ENCODE measurements at regions not wholly inside any gene's neighbourhood (a gene's known extent, or its start where the extent isn't known, plus 50 kb on each side); places are given as distances from the start of the nearest gene placed in this dataset.

- no peak for DNase-seq
These were observed 80.8 kb upstream of the SEMA6A start for GRCh38 chr5:116655431-116655830.

GRCh38 chr5:116654925-116655324, 80.3 kb upstream of the SEMA6A start:
- DNase-seq, result no peak

- DNase-seq, result no peak
These were observed 78.3 kb upstream of the SEMA6A start for GRCh38 chr5:116652903-116653302.

- peak; percentile 76 for DNase-seq
These were observed 77.6 kb upstream of the SEMA6A start for GRCh38 chr5:116652196-116652729.

GRCh38 chr5:116651653-116652052, 77.0 kb upstream of the SEMA6A start:
- DNase-seq, result no peak

GRCh38 chr5:116650964-116651363, 76.3 kb upstream of the SEMA6A start:
- no peak for DNase-seq

- no peak for DNase-seq
These were observed 75.9 kb upstream of the SEMA6A start for GRCh38 chr5:116650544-116650943.

GRCh38 chr5:116646611-116647289, 72.1 kb upstream of the SEMA6A start:
- DNase-seq, result no peak

- no peak for DNase-seq
These were observed 71.0 kb upstream of the SEMA6A start for GRCh38 chr5:116645627-116646026.

GRCh38 chr5:116640236-116640635, 65.6 kb upstream of the SEMA6A start:
- DNase-seq, result no peak

GRCh38 chr5:116637149-116637740, 62.6 kb upstream of the SEMA6A start:
- DNase-seq, result no peak

GRCh38 chr5:116632890-116633289, 58.3 kb upstream of the SEMA6A start:
- no peak for DNase-seq

GRCh38 chr5:116631147-116631546, 56.5 kb upstream of the SEMA6A start:
- no peak for DNase-seq

GRCh38 chr5:116629168-116629567, 54.5 kb upstream of the SEMA6A start:
- no peak for DNase-seq

- no peak for DNase-seq
These were observed 52.5 kb upstream of the SEMA6A start for GRCh38 chr5:116626945-116627679.

GRCh38 chr5:116626272-116626723, 51.7 kb upstream of the SEMA6A start:
- peak; percentile 43 for DNase-seq

All from retina (tissue), 1 donor.